Fibroblast of lung (primary cell): ENCODE measurements at regions not wholly inside any gene's neighbourhood (a gene's known extent, or its start where the extent isn't known, plus 50 kb on each side); places are given as distances from the start of the nearest gene placed in this dataset.

Experiments used
- DNase-seq, 2 donors: peaks; one replicate each; pipeline versions ENCODE4 v3.0.0 to v3.0.0-alpha.2; 2010; ENCODE audit warnings: low read depth in 2 of 2
- H2AFZ ChIP-seq: 2 replicates; pipeline ENCODE4 v1.5.1; 2012; ENCODE audit warnings: low read length, control low read depth, inconsistent platforms
- H3K27ac ChIP-seq: 2 replicates; pipeline ENCODE4 v1.5.1; 2011; ENCODE audit warnings: low read length, control low read depth; ENCODE audit not compliant: insufficient read depth
- H3K27me3 ChIP-seq: 2 replicates; pipeline ENCODE4 v1.5.1; 2011; ENCODE audit warnings: mild to moderate bottlenecking, low read length; ENCODE audit not compliant: control insufficient read depth, insufficient read depth
- H3K36me3 ChIP-seq: 2 replicates; pipeline ENCODE4 v1.5.1; 2011; ENCODE audit warnings: low read length; ENCODE audit not compliant: control insufficient read depth, insufficient read depth
- H3K4me1 ChIP-seq: 2 replicates; pipeline ENCODE4 v1.5.1; 2011; ENCODE audit warnings: low read length; ENCODE audit not compliant: control insufficient read depth, insufficient read depth; ENCODE audit errors: extremely low read depth
- H3K4me2 ChIP-seq: 2 replicates; pipeline ENCODE4 v1.5.1; 2011; ENCODE audit warnings: low read length, control low read depth; ENCODE audit not compliant: insufficient read depth; ENCODE audit errors: extremely low read depth
- H3K4me3 ChIP-seq, 4 experiments: fragments of 200-600 bp in 1 of 4; sonication (generic) in 1 of 4; replicated peaks in 1 of 4; 2 replicates each; pipeline ENCODE4 v1.5.1; 2011 to 2016; ENCODE audit warnings: low read length in 4 of 4, low read depth in 3 of 4, mild to moderate bottlenecking in 3 of 4, control low read depth in 2 of 4, inconsistent platforms in 1 of 4, mixed read lengths in 1 of 4; ENCODE audit not compliant: insufficient read depth in 1 of 4; ENCODE audit errors: control extremely low read depth in 1 of 4
- H3K79me2 ChIP-seq: 2 replicates; pipeline ENCODE4 v1.5.1; 2012; ENCODE audit warnings: mild to moderate bottlenecking, low read length, inconsistent platforms; ENCODE audit not compliant: control insufficient read depth, insufficient read depth
- H3K9ac ChIP-seq: 2 replicates; pipeline ENCODE4 v1.5.1; 2011; ENCODE audit warnings: mild to moderate bottlenecking, low read length, control low read depth; ENCODE audit not compliant: insufficient read depth
- H3K9me3 ChIP-seq: 2 replicates; pipeline ENCODE4 v1.5.1; 2012; ENCODE audit warnings: low read depth, low read length; ENCODE audit not compliant: control insufficient read depth, insufficient read depth
- H4K20me1 ChIP-seq: 2 replicates; pipeline ENCODE4 v1.5.1; 2011; ENCODE audit warnings: low read length; ENCODE audit not compliant: control insufficient read depth, insufficient read depth; ENCODE audit errors: extremely low read depth
- EZH2 ChIP-seq: IDR thresholded peaks from 2 replicates; pipeline ENCODE4 v1.5.1; 2012; ENCODE audit warnings: low read length, control low read depth, mild to moderate bottlenecking; ENCODE audit errors: missing control alignments
- TF ChIP-seq, protein P1 (sequence below), 2 donors: IDR thresholded peaks in 1 of 2; conservative IDR thresholded peaks in 1 of 2; 1 replicate in 1 of 2; 2 replicates in 1 of 2; pipeline ENCODE4 v1.5.1; 2011 to 2012; ENCODE audit warnings: low read length in 2 of 2, control low read depth in 1 of 2, inconsistent platforms in 1 of 2, low read depth in 1 of 2, mild to moderate bottlenecking in 1 of 2

DNA sequence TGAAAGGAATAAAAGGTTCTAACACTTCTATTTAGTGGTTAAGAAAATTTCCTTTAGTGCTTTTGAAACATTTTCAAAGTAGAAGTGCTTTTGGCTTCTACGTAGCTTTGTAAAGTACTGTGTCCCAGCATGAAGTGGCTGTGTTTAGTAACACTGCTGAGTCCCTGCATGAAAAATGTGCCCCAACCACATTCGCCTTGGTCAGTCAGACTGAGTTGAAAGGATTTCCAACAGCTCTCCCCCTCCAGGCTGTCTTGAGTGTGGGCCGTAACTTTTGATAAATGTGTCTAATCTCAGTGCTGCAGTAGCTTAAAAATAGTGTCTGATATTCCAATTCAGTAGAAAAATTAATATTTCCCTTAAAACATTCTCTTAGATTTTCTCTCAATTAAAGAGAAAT lies 115.0 kb downstream of the NR1D2 start:
- no peaks in the 10 kb centered on the region for H3K9me3 ChIP-seq
- H3K4me2 ChIP-seq: peak overlapping the region; percentile 44
- H3K4me1 ChIP-seq: no peaks in the 10 kb centered on the region
- peak; percentile 67 to 87 for DNase-seq
- no peaks in the 10 kb centered on the region for H4K20me1 ChIP-seq
- no peak overlapping the region for H3K9ac ChIP-seq
- H3K27me3 ChIP-seq: no peaks in the 10 kb centered on the region
- no peaks in the 10 kb centered on the region for H3K79me2 ChIP-seq
- no peak overlapping the region for H3K4me3 ChIP-seq
- H3K27ac ChIP-seq: no peak overlapping the region
- TF ChIP-seq EZH2: no peak
- TF ChIP-seq, protein P1, sequence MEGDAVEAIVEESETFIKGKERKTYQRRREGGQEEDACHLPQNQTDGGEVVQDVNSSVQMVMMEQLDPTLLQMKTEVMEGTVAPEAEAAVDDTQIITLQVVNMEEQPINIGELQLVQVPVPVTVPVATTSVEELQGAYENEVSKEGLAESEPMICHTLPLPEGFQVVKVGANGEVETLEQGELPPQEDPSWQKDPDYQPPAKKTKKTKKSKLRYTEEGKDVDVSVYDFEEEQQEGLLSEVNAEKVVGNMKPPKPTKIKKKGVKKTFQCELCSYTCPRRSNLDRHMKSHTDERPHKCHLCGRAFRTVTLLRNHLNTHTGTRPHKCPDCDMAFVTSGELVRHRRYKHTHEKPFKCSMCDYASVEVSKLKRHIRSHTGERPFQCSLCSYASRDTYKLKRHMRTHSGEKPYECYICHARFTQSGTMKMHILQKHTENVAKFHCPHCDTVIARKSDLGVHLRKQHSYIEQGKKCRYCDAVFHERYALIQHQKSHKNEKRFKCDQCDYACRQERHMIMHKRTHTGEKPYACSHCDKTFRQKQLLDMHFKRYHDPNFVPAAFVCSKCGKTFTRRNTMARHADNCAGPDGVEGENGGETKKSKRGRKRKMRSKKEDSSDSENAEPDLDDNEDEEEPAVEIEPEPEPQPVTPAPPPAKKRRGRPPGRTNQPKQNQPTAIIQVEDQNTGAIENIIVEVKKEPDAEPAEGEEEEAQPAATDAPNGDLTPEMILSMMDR (conservative IDR thresholded peaks at IDR 0.05 in 1 of 2, IDR thresholded peaks at IDR 0.05 in 1 of 2; ENCODE audit: low read depth in 1 of 2, low read length in 2 of 2): peak in 1 of 2 donors; percentile 6
- no peaks in the 10 kb centered on the region for H3K36me3 ChIP-seq
- peak overlapping the region; percentile 57 for H2AFZ ChIP-seq

DNA sequence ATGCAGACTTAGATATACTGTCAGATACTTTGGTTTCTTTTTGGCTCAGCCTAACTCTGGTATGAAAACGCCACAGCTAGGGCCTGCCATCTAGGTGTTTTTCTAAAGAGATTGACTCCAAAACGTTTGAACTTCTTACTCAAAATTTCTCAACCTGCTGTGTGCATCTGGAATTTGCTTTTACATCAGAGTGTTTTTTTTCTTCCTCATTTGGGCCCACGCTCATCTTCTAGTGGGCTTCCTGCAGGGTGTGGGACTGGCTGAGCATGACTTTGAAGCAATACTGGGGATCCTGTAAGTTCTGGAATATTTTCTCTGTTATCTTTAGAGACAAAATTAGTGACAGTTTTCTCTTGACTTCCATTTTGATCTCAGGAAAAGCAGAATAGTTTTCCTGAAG lies 117.8 kb downstream of the NR1D2 start:
- H2AFZ ChIP-seq: no peak overlapping the region
- no peak overlapping the region for H3K4me3 ChIP-seq
- no peak for DNase-seq
- no peaks in the 10 kb centered on the region for H3K36me3 ChIP-seq
- no peaks in the 10 kb centered on the region for H4K20me1 ChIP-seq
- H3K4me2 ChIP-seq: no peak overlapping the region
- H3K9me3 ChIP-seq: no peaks in the 10 kb centered on the region
- TF ChIP-seq, protein P1 (conservative IDR thresholded peaks at IDR 0.05 in 1 of 2, IDR thresholded peaks at IDR 0.05 in 1 of 2; ENCODE audit: low read depth in 1 of 2, low read length in 2 of 2): no peak
- no peak for TF ChIP-seq EZH2
- no peak overlapping the region for H3K27ac ChIP-seq
- H3K79me2 ChIP-seq: no peaks in the 10 kb centered on the region
- no peaks in the 10 kb centered on the region for H3K27me3 ChIP-seq
- no peak overlapping the region for H3K9ac ChIP-seq
- H3K4me1 ChIP-seq: no peaks in the 10 kb centered on the region
